C4-2B (cell line): ENCODE measurements at regions not wholly inside any gene's neighbourhood (a gene's known extent, or its start where the extent isn't known, plus 50 kb on each side); places are given as distances from the start of the nearest gene placed in this dataset.

Experiments
- ZFX ChIP-seq: fragments of 450-650 bp; IDR thresholded peaks from 2 replicates; pipeline ENCODE4 v1.6.1; 2017
- TF ChIP-seq, protein P1 (sequence below): fragments of 450-650 bp; conservative IDR thresholded peaks from 2 replicates; pipeline ENCODE4 v1.5.1; 2017; ENCODE audit warnings: mild to moderate bottlenecking

DNA sequence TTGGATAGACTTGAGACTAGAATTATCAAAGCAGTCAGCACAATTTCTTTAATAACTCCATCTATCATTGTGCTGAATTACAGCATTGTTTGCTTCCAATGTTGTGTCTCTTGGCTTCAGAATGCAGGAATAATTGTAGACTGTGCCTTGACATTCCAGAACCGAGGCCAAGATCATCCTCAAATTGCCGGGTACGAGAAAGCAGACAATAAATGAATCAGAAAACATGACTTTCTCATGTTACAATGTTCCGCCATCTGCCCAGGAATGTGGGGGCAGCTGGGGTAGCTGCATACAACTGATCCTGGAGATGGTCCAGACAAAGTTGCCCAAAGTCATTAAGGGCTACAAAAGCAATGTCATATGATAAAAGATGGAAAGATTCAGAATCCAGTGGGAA, 206.2 kb upstream of the SGCD start:
- TF ChIP-seq, protein P1, sequence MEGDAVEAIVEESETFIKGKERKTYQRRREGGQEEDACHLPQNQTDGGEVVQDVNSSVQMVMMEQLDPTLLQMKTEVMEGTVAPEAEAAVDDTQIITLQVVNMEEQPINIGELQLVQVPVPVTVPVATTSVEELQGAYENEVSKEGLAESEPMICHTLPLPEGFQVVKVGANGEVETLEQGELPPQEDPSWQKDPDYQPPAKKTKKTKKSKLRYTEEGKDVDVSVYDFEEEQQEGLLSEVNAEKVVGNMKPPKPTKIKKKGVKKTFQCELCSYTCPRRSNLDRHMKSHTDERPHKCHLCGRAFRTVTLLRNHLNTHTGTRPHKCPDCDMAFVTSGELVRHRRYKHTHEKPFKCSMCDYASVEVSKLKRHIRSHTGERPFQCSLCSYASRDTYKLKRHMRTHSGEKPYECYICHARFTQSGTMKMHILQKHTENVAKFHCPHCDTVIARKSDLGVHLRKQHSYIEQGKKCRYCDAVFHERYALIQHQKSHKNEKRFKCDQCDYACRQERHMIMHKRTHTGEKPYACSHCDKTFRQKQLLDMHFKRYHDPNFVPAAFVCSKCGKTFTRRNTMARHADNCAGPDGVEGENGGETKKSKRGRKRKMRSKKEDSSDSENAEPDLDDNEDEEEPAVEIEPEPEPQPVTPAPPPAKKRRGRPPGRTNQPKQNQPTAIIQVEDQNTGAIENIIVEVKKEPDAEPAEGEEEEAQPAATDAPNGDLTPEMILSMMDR = no peak
- TF ChIP-seq ZFX = no peak
